Fibroblast of skin of back (primary cell): ENCODE measurements at regions not wholly inside any gene's neighbourhood (a gene's known extent, or its start where the extent isn't known, plus 50 kb on each side); places are given as distances from the start of the nearest gene placed in this dataset.

Source experiments
- DNase-seq: peaks from one replicate; pipeline ENCODE4 v3.0.0-alpha.2; 2013

- DNase-seq, result peak; percentile 83
Measured at GRCh38 chr15:88744548-88745020, 58.7 kb upstream of the ACAN start.

GRCh38 chr15:88745065-88745464 lies 58.2 kb upstream of the ACAN start:
- DNase-seq, result peak; percentile 55

DNA sequence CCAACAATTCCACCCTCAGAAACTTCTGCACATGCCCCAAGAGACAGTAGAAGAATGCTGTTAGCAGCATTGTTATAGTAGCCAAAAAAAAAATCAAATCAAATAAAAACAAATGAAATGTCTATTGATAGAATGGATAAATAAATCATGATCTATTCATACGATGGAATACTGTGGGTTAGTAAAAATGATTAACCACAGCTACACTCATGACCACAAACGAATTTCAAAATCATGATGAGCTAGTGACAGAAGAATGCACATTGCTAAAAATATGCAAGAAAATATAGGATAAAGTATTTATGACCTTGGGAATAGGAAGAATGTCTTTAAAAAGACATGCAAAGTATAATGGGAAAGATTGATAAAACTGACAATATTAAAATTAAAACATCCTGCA lies 57.5 kb upstream of the ACAN start:
- peak; percentile 95 for DNase-seq

- DNase-seq, result no peak
Measured at GRCh38 chr15:88746451-88746850, 56.8 kb upstream of the ACAN start.

- DNase-seq, result peak; percentile 65
Measured at GRCh38 chr15:88747111-88747510, 56.1 kb upstream of the ACAN start.

- DNase-seq, result peak; percentile 61
Measured at GRCh38 chr15:88747631-88748030, 55.6 kb upstream of the ACAN start.

DNA sequence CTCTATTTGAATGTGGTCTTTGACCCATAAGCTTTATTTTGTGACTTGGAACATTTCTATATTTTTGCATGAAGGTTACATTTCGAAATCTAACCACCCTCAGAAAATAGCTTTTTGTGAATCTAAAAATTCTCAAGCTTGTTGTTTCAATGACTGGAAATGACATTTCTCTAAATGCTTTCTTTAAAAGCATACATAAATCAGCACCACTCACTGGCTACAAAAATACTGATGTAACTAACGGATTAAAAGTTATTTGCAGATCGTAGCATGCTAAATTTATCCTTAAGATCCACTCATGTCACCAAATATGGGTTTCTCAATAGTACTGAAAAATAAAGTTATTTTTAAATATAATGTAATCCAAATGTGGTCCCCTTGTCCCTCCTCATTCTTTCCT lies 55.2 kb upstream of the ACAN start:
- DNase-seq, result peak; percentile 92

DNA sequence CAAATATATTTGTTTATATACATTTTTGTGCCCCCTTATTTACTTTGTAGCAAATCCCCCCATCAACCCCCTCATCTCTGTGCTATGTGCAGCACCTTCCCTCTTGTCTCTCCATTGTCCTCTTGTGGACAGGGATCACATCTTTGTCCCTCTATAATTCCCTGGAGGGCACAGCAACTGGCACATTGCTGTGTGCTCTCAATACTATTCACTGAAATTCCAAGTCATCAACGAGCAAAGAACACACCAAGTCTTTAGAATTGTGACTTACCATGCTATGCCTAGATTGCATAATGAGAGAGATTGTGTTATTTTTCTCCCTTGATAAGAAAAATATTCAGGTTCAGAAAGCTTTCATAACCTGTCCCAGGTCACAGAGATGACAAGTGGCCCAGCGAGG lies 54.6 kb upstream of the ACAN start:
- DNase-seq, result peak; percentile 66

- DNase-seq, result no peak
Measured at GRCh38 chr15:88749699-88750098, 53.5 kb upstream of the ACAN start.

GRCh38 chr15:88752501-88752900 lies 50.7 kb upstream of the ACAN start:
- no peak for DNase-seq

DNA sequence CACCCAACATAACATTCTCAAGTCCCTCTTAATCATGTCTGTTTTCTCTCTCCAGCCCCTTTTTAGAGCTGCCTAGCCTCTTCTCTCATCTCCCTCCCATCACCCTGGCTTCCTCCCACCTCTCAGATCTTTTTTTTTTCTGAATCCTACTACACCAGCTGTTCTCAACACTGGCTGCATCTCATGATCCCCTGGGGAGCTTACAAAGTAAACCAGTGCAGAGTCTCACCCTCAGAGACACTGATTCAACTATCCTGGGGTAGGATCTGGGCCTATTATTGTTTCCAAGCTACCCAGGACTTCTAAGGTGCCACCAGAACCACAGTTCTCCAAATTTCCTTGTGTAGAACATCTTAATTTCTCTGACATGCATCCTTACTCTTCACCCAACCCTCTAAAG lies 50.3 kb upstream of the ACAN start:
- DNase-seq, result peak; percentile 46
